ENCODE measurements at regions not wholly inside any gene's neighbourhood (a gene's known extent, or its start where the extent isn't known, plus 50 kb on each side); places are given as distances from the start of the nearest gene placed in this dataset.

DNA sequence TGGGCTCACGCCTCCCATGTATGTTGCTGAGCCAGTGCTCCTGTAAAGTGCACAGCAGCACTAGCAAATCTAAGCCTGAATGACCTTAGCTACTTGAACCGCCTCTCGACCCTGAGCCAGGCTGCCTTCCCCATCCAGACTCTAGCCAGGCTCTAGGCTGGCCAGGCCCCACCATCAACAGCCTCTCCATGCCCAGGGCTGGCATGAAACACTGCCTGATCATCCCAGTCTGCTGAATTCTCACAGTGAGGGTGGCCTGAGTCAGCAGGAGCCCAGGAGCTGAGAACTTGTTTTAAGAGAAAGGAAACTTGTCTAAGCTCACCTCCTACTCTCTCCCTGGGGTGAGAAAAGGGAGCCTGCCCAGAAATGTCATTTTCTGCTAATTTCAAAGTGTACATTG lies 733.3 kb downstream of the PTPRU start:
- no peaks in the 10 kb centered on the region for H3K4me1 Mint-ChIP-seq
- H3K4me3 Mint-ChIP-seq = no peak overlapping the region
- POLR2A ChIA-PET = no interaction called here
- H3K27ac Mint-ChIP-seq = no peak overlapping the region
- no peaks in the 10 kb centered on the region for H3K36me3 Mint-ChIP-seq (ENCODE audit: low read depth)
- peaks cover 1% of the 10 kb centered on the region for H3K27me3 Mint-ChIP-seq
- CTCF ChIA-PET = interaction anchor here (1.5 kb wide), 1 partner anchor 11 kb away, joined by 3 read pairs; no protein-coding TSS in a partner anchor
- no peaks in the 10 kb centered on the region for H3K9me3 Mint-ChIP-seq
- no peak for DNase-seq

DNA sequence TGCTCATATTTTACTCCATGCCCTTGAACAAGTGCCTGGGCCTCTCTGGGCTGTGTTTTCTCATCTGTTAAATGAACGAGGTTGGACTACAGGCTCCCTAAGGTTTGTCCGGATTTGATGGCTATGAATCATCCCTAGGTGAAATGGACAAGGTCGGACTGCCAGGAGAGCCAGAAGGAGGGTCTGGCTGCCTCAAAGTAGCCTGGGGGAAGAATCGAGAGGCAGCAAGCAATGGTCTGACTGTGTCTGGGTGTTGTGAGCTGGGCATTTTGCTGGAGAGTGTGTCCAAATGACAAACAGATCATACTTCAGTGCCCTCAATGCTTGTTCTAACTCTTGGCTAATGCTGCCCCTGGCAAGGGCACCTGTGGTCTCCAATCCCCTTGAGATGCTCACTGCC lies 730.9 kb downstream of the PTPRU start:
- CTCF ChIA-PET = no interaction called here
- Mint-ChIP-seq H3K9me3 (no peaks in the 10 kb centered on the region), H3K36me3 (ENCODE audit: low read depth) (no peaks in the 10 kb centered on the region), H3K4me1 (no peaks in the 10 kb centered on the region), H3K27me3 (peaks cover 1% of the 10 kb centered on the region), H3K27ac (no peak overlapping the region), H3K4me3 (no peak overlapping the region)
- POLR2A ChIA-PET = no interaction called here
- no peak for DNase-seq

DNA sequence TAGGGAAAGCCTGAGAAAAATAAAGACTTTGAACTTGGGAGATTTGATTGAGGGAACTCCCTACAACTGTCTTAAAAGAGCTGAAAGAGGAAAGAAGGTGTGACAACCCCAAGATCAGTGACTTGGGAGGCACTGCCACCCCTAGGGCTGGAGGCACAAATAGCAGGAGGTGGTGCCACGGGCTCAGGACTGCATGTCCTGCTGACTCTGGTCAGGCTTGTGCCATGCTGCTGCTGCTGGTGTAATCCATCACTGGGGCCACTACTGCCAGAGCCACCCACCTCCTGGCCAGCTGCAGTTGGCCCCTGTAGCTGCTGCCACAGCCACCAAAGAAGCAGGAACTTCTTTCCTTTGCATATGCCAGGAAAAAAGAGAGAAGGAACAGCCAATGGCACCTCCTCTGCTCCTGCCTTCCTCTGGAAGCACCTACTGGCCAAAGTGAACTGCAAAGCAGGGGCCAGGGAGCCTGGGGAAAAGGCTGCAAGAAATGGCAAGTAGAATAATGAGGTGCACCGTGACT lies 730.3 kb downstream of the PTPRU start:
- Mint-ChIP-seq H3K4me3 (no peak overlapping the region), H3K9me3 (no peaks in the 10 kb centered on the region), H3K27me3 (peaks cover 1% of the 10 kb centered on the region), H3K36me3 (ENCODE audit: low read depth) (no peaks in the 10 kb centered on the region), H3K27ac (no peak overlapping the region), H3K4me1 (no peaks in the 10 kb centered on the region)
- no peak for DNase-seq
- ChIA-PET CTCF (no interaction called here), POLR2A (no interaction called here)

DNA sequence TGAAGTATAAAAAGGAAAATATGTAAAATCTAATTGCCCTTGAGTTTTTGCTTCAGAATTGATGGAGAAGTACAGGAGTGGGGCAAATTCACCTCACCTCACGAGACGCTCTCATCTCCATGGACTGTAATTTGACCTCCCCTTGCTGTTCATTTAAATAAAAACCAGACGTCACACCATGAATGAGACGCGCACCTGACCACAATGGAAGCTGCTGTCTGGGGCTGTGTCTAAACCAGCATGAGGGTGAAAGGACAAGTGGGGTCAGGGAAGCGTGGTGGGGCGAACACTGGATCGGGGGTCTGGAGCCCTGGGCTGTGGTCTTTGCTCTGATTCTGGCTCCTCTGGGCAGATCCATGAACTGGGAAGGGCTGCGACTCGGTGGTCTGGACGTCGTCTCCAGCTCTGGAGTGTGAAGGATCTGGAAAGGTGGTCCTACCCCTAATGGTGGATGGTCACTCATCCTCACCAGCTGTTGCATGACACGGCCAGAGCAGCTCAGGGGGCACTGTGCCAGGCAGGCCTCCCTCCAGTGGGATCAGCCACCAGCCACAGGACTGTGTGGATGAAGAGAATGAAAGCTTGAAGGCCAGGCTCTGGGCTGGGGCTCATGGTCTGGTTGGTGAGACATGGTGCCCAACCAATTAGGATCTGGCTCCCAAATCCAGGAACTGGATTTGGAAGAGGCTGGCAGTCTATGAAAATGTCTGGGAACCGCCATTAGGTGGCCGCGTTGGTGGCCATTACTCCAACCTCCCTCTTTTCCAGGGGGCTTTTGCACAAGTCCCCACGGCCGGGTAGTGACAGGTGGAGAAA lies 728.6 kb downstream of the PTPRU start:
- Mint-ChIP-seq H3K27me3 (peaks cover 1% of the 10 kb centered on the region), H3K36me3 (ENCODE audit: low read depth) (no peaks in the 10 kb centered on the region), H3K4me3 (no peak overlapping the region), H3K4me1 (no peaks in the 10 kb centered on the region), H3K9me3 (no peaks in the 10 kb centered on the region), H3K27ac (no peak overlapping the region)
- ChIA-PET POLR2A (no interaction called here), CTCF (no interaction called here)
- DNase-seq = no peak

DNA sequence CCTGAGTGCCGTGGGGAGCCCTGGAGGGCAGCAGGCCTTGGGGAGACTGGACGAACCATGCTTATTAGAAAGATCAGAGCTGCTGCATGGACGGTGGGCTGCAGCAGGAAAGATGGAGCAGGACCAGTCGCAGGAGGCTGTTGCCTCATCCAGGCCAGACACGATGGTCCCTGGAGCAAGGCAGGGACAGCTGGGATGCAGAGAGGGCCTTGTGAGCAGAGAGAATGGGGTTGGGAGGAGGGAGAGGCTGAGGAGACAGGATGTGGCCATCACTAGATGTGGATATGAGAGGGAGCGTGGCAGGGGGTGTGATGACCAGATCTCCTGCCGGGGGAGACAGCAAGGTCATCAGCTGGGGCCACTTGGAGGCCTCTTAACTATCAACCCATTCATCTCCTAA lies 727.6 kb downstream of the PTPRU start:
- POLR2A ChIA-PET = no interaction called here
- Mint-ChIP-seq H3K4me1 (no peaks in the 10 kb centered on the region), H3K36me3 (ENCODE audit: low read depth) (no peaks in the 10 kb centered on the region), H3K9me3 (no peaks in the 10 kb centered on the region), H3K27me3 (peaks cover 1% of the 10 kb centered on the region), H3K4me3 (no peak overlapping the region), H3K27ac (no peak overlapping the region)
- DNase-seq = no peak
- CTCF ChIA-PET = no interaction called here

DNA sequence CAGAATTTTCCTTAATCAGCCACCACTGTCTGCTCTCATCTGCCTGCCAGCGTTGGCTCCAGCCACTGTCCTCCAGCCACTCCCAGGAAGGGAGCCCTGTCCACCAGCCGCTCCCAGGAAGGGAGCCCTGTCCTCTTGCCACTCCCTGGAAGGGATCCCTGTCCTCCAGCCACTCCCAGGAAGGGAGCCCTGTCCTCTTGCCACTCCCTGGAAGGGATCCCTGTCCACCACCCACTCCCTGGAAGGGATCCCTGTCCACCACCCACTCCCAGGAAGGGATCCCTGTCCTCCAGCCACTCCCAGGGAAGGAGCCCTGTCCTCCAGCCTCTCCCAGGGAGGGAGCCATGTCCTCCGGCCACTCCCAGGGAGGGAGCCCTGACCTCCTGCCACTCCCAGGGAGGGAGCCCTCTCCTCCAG lies 726.5 kb downstream of the PTPRU start:
- Mint-ChIP-seq H3K4me3 (no peak overlapping the region), H3K4me1 (no peaks in the 10 kb centered on the region), H3K27me3 (peaks cover 1% of the 10 kb centered on the region), H3K36me3 (ENCODE audit: low read depth) (no peaks in the 10 kb centered on the region), H3K9me3 (no peaks in the 10 kb centered on the region), H3K27ac (no peak overlapping the region)
- DNase-seq = no peak
- ChIA-PET CTCF (no interaction called here), POLR2A (no interaction called here)

DNA sequence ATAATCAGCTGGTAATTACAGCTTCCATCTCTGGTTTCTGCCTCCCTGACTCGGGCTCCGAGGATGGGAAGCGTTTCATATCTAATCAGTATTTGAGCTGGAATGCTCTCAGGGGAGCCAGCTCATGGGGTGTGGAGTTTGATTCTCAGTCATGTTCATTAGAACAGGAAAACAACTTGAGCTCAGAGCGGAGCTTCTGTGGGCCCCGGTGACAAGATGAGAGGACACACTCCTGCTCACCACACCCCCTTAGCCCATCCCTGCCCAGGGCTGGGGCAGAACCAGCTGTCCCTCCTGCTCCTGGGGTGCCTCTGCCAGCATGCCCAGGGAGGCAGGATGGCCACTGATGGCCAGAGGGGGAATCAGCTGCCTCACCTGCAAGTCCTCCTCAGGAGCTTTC lies 726.0 kb downstream of the PTPRU start:
- no peak overlapping the region for H3K4me3 Mint-ChIP-seq
- CTCF ChIA-PET = no interaction called here

DNA sequence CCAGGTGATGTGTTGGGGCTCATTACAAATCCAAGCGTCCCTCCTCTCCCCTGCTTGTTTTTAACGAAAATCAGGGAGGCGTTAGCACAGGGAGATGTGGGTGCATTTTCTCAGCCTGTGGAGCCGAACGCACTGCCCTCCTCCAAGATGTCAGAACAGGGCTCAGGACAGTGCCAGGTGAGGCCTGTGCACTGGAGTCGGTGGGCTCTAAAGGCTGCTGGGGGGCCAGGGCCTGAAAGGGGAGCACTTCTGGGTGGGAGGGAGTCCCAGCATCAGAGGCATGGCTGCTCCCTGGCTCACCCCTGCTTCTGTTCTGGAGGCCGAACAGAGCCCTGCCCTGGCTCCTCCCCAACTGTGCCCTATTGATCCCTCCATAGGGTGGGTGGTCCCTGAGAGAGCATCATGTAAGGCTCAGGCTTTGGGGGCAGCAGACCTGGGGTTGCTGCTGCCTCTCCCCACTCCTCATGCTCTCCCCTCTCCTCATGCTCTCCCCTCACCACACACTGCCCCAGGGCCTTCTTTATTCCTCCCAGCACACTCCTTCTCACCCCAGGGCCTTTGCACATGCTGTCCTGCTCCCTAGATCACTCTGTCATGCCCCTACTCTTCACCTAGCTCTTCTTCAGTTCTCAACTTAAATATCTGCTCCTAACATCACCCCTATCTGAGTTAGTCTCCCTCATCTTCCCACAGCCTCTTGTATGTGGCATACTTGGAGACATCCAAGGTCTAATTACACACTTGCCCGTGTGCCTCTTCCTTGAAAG lies 725.2 kb downstream of the PTPRU start:
- ChIA-PET POLR2A (interaction anchor here (0.6 kb wide), 1 partner anchor 454 kb away, joined by 6 read pairs; no protein-coding TSS in a partner anchor), CTCF (no interaction called here)
- Mint-ChIP-seq H3K27me3 (peaks cover 1% of the 10 kb centered on the region), H3K4me3 (no peak overlapping the region), H3K27ac (no peak overlapping the region), H3K36me3 (ENCODE audit: low read depth) (no peaks in the 10 kb centered on the region), H3K4me1 (no peaks in the 10 kb centered on the region), H3K9me3 (no peaks in the 10 kb centered on the region)
- no peak for DNase-seq

More for the DNA sequence above, 726.0 kb downstream of the PTPRU start:
- Mint-ChIP-seq H3K4me1 (no peaks in the 10 kb centered on the region), H3K9me3 (no peaks in the 10 kb centered on the region), H3K36me3 (ENCODE audit: low read depth) (no peaks in the 10 kb centered on the region), H3K27me3 (peaks cover 1% of the 10 kb centered on the region), H3K27ac (no peak overlapping the region)
- POLR2A ChIA-PET = no interaction called here
- DNase-seq = no peak

DNA sequence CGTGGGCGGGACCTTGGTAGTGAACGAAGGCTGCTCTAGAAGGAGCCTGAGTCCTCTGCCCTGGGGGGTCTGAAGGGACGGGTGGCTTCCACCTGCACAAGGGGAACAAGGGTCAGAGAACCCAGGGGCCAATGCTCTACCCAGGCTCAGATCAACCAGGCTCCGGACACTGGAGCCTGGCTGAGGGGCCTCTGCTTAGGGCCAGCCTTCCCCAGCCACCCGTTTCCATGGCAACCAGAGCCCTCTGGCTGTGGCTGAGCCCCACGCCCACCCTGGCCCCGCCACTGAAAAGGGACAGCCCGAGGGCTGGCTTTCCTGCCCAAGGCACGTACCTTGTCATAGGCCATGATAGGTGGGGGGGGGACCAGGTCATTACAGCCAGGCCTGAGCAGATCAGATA lies 724.6 kb downstream of the PTPRU start:
- no peak for DNase-seq
- H3K4me1 Mint-ChIP-seq = no peaks in the 10 kb centered on the region
- ChIA-PET CTCF (no interaction called here), POLR2A (no interaction called here)
- H3K27ac Mint-ChIP-seq = no peak overlapping the region
- H3K36me3 Mint-ChIP-seq (ENCODE audit: low read depth) = no peaks in the 10 kb centered on the region
- H3K4me3 Mint-ChIP-seq = no peak overlapping the region
- H3K27me3 Mint-ChIP-seq = no peaks in the 10 kb centered on the region
- no peaks in the 10 kb centered on the region for H3K9me3 Mint-ChIP-seq

DNA sequence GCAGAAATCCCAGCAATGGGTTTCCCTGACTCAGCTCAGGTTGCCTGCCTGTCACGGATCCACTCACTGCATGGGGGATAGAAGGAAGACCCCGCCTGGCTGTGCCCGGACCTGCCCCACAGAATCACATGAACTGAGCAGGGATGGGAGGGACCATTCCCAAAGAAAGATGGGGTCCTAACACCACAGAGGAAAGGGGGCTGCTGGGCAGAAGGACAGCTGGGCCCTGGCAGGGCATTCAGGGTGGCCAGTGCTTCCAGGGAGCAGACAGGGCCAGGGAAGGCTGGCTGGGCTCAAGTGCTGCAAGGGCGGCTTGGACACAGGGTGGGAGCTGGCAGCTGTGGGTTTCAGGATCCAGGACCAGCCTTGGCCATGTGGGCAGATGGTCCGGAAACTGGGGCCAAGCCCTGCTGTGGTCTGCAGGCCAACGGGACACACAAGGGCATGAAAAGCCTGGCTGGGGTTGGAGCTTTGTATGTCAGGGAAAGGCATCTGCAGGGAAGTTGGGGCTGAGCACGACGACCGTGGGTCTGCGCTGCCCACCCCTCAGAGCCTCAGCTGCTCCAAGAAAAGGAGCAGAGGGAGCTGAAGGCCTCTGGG lies 723.9 kb downstream of the PTPRU start:
- H3K36me3 Mint-ChIP-seq (ENCODE audit: low read depth) = no peaks in the 10 kb centered on the region
- H3K4me1 Mint-ChIP-seq = no peaks in the 10 kb centered on the region
- no peaks in the 10 kb centered on the region for H3K27me3 Mint-ChIP-seq
- ChIA-PET POLR2A (no interaction called here), CTCF (interaction anchor here (0.6 kb wide), 1 partner anchor 616 kb away, joined by 3 read pairs; no protein-coding TSS in a partner anchor)
- H3K9me3 Mint-ChIP-seq = no peaks in the 10 kb centered on the region
- no peak overlapping the region for H3K4me3 Mint-ChIP-seq
- DNase-seq = no peak
- no peak overlapping the region for H3K27ac Mint-ChIP-seq

DNA sequence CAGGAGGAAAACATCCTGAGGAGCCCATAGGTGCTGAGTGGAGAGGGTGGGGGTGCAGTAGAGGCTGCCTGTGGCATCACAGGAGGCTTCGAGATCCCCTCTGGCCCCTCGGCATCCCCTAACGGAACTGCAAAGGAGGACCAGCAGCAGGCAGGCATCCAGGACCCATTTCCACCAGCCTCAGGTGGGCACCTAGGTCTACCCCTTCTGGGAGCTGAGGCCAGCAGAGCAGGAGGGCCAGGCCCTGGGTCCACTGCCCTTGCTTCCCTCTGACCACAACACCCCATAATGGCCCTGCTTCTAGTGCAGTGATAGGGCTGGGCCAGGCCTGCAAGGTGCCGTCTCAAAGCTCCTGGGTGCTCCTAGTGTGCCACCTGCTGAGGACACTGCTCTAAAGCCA lies 723.0 kb downstream of the PTPRU start:
- Mint-ChIP-seq H3K27me3 (no peaks in the 10 kb centered on the region), H3K4me1 (no peaks in the 10 kb centered on the region)
- DNase-seq = no peak

DNA sequence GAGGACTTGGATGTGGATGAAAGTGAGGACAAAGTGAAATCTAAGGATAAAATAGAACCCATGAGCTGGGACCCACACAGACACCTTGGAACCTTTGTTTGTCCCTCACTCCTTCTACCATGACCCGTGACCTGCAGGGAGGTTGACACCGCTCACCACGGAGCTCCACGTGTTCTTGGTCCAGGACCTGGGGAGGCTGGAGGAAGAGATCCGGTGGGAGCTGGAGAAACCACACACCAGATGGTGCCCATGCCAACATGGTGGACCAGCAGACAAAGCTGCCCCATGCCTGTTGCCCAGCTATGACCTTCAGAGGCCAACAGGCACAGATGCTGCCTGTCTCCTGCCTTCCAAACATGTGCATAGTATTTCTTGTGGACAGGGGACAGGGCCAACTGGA lies 721.9 kb downstream of the PTPRU start:
- Mint-ChIP-seq H3K9me3 (no peaks in the 10 kb centered on the region), H3K27ac (no peak overlapping the region), H3K4me1 (no peaks in the 10 kb centered on the region), H3K27me3 (no peaks in the 10 kb centered on the region), H3K36me3 (ENCODE audit: low read depth) (no peaks in the 10 kb centered on the region), H3K4me3 (no peak overlapping the region)
- CTCF ChIA-PET = interaction anchor here (1.1 kb wide), 1 partner anchor 12 kb away, joined by 3 read pairs; no protein-coding TSS in a partner anchor
- no peak for DNase-seq
- POLR2A ChIA-PET = no interaction called here

More for the DNA sequence above, 723.0 kb downstream of the PTPRU start:
- no peak overlapping the region for H3K4me3 Mint-ChIP-seq
- H3K27ac Mint-ChIP-seq = no peak overlapping the region
- no peaks in the 10 kb centered on the region for H3K9me3 Mint-ChIP-seq
- no peaks in the 10 kb centered on the region for H3K36me3 Mint-ChIP-seq (ENCODE audit: low read depth)
- ChIA-PET CTCF (interaction anchor here (0.6 to 1.1 kb wide), 2 partner anchors 11 to 615 kb away, joined by 3 read pairs; no protein-coding TSS in a partner anchor), POLR2A (no interaction called here)

DNA sequence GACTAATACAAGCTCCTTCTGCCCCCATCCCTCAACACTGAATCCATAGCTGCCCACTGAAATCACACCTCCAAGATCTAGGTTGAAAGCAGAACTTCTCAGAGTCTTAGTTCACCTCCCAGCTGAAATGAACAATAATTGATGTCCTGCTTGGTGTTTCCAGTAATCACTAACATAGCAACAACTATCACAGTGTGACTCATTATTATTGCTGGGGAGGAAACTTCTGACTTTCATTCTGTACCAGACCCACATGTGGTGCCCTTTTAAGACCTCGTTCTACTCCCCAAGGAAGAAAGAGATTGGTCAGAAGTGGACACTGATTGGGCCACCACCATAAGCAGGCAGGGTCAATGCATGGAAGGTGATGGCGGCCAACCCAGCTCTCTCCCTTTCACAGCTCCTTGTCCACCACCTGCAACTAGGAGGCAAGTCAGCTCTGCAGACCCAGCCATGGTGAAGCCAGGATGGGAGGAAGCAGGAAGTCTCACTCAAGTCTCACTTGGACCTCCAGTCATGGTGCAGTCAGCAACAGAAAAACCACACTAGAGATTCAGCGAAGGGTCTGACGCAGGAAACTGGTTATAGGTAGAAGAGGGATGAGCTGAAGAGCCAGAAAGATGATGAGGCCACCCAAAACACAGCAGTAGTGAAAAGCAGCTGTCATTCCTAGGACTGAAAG lies 720.2 kb downstream of the PTPRU start:
- H3K36me3 Mint-ChIP-seq (ENCODE audit: low read depth) = no peaks in the 10 kb centered on the region
- H3K27ac Mint-ChIP-seq = no peak overlapping the region

More for the DNA sequence above, 720.2 kb downstream of the PTPRU start:
- no peak overlapping the region for H3K4me3 Mint-ChIP-seq
- no peak for DNase-seq
- H3K9me3 Mint-ChIP-seq = no peaks in the 10 kb centered on the region
- H3K27me3 Mint-ChIP-seq = no peaks in the 10 kb centered on the region
- ChIA-PET POLR2A (no interaction called here), CTCF (no interaction called here)
- H3K4me1 Mint-ChIP-seq = no peaks in the 10 kb centered on the region
